Amniotic stem cell (primary cell): ENCODE measurements at regions not wholly inside any gene's neighbourhood (a gene's known extent, or its start where the extent isn't known, plus 50 kb on each side); places are given as distances from the start of the nearest gene placed in this dataset.
"Not testable (repeated sequence)": the region's sequence is repeated elsewhere in the genome, so short reads cannot be mapped to it uniquely, and the experiment has no call there.

Experiments
- DNase-seq: peaks from one replicate; lab custom pipeline; 2025; lab: John Stamatoyannopoulos, UW

GRCh38 chr12:123061441-123062205 lies 81.1 kb downstream of the ARL6IP4 start:
- DNase-seq: no peak

DNA sequence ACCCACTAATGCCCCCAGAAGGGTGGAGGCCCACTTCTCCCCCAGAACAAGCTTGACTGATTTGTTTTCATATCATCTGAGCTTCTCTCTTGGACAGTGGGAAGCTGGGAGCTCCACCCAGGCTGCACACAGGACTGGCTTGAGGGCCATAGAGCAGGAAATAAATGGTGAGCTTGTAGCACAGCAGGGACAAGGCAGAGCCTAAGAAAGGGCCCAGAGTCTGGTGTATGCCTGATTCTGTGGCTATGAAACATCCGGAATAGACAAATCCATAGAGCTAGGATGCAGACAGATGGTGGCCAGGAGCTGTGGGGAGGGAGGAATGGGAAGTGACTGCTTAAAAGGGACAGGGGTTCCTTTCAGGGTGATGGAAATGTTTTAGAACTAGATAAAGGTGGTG lies 79.0 kb downstream of the ARL6IP4 start:
- no peak for DNase-seq

DNA sequence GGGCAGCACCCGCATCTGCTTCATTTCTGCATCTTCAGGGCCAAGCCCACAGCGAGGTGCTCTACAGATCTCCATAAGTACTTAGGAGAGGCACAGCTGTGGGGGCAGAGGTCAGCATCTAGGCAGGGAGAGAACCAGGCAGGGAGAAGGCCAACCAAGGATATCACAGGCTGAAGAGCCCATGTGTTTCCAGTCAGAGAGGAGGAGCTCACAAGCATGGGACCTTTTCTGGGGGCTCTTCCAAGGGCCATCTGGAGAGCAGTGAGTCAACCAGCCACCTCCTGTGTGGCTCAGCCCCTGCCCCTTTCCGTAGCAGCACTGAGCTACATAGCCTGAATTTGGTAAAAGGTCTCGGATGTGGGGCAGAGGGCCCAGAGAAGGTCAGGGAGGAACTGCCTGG lies 78.5 kb downstream of the ARL6IP4 start:
- no peak for DNase-seq

DNA sequence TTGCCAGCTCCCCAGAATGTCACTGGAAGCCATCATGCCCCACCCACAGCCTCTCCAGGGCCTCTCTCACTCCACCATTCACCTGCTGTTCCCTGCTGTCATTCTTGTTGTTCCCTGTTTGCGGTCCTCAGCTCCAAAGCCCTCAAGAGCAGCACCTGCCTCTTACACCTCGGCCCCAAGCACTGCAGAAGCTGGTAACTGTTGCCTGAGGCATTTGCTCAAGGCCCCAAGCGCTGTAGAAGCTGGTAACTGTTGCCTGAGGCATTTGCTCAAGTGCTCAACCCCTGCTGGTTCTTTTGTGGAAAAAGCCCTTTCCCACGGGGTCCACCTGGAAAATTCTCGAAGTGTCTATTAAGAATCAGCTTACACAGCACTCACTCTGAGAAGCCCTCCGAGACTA lies 78.0 kb downstream of the ARL6IP4 start:
- no peak for DNase-seq

DNA sequence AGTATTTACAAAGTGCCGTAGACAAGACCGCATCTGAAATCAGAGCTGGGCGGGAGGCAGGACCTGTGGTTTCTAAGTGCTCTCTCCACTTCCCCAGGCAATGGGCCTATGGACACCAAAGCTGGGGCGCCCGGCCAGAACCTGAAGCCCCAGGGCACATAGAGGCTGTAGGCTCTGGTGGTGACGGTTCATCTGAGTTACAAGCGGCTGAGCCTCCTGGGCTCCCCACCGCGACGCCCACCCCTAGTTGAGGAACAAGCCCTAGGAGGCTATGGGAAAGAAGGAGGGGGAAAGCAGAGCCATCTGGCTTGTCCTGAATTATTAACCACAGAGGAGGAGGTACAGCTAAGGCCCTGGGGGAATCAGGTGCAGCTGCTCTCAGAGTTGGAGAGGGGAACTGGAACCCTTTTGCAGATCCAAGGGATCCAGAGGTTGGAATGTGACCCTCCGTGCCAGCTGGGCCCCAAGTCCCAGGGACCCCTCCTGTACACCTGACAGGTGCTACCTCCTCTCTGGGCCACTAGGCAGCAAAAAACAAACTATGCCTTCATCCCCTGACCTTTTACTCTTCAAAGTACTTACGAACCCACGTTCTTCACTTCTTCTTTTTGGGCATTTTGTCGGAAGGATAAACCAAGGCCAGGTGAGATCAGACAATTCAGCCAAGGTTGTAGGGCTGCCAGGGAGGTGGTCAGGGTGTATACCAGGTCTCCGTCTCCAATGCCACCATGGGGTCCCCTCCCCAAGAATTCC lies 77.2 kb downstream of the ARL6IP4 start:
- no peak for DNase-seq

DNA sequence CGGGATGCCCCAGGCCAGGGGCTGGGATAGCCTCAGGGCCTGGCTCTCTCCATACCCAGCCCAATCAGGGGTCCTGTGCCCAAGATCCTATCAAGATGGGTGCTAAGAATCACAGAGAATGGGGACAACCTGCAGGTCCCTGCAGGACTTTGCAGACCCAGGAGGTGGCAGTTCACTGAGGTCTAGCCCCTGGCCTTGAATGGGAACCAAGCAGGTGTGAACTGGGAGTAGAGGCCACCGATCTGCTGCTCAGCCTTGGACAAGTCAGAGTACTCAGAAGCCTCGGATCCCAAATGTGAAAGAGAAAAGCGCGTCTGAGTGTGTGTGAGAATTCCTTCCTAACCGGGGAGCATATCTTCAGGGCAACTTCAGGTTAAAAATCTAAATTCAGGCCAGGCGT lies 76.2 kb downstream of the ARL6IP4 start:
- DNase-seq: no peak

GRCh38 chr12:123056053-123056452 lies 75.6 kb downstream of the ARL6IP4 start:
- DNase-seq: no peak

DNA sequence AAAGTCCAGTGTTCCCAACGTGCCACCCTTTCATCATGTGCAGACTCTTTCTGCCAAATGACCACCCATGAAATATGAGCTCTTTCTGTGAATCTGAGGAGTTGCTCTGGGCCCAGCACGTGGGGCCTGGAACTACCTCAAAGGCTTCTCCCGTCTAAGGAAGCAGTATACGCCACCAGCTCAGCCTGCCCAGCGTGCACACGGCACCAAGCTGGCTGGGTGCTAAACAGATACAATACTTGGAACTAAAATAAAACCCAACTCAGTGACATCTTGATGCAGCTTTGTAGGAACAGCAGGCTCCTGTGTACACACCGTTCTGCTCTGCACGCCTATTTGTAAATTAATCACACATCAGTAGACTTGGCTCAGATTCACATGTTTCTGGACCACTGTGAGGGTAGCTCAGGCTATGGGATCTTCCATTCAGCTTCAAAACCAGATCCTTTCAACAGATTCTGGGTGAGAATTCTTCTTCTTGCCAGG lies 74.8 kb downstream of the ARL6IP4 start:
- DNase-seq: no peak

DNA sequence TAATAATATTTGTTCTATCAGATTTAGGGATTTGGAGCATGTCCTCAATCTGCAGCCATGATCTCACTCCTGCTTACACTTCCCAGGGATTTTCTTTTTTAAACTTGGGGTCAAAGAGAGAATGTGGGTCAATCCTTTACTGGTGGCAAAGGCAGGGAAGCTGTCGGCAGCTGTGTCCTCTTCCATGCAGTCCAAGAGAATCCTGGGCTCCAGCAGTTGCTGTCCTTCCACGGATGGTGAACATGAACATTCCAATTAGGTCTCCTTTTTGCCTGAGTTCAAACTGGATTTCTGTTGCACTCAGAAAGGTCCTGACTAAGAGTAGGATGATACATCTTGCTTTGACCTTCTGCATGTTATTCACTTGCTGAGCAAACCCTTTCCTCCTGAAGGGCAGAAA lies 73.9 kb downstream of the ARL6IP4 start:
- no peak for DNase-seq

- DNase-seq: no peak
These were observed 71.1 kb downstream of the ARL6IP4 start for GRCh38 chr12:123051556-123051955.

DNA sequence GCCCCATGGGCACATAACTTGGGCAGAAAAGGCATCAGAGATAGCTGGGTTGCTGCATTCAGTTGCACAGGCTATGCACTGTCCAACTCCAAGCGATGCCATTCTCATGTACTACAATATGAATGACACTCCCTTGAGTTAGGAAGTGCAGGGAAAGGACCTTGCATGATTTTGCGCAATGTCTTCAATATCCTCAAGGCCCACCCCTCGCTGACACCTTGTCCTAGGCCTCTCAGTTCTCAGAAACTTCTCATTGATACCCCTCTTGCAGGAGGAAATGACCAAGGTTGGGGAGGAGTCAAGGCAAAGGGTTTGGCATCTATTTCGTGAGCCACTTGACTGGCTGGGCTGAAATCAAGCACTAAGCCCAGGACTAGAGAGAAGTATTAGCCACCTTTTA lies 70.4 kb downstream of the ARL6IP4 start:
- DNase-seq: no peak

DNA sequence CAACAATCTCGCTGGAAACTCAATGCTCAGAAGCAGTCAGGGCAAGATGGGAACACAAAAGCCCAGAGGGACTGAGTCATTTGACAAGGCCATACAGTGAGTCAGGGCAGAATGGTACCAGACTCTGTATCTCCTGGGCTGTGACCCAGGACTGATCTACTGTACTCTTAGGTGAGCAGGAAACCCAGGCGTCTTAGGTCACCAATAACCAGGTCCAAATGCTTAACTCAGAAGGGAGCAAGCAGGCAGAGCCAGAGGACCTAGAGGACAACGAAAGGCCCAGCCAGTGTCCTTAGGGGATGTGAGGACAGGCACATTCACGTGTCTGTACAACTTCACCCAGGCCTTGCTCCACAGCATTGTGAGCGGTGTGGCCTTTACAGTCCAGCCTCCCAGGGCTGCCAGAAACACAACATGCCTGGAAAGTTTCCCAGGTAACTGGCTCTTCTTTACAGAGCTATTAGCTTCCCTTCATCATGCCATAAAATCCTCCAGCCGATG lies 69.9 kb downstream of the ARL6IP4 start:
- no peak for DNase-seq

- DNase-seq: no peak
These were observed 69.1 kb downstream of the ARL6IP4 start for GRCh38 chr12:123049398-123050240.

DNA sequence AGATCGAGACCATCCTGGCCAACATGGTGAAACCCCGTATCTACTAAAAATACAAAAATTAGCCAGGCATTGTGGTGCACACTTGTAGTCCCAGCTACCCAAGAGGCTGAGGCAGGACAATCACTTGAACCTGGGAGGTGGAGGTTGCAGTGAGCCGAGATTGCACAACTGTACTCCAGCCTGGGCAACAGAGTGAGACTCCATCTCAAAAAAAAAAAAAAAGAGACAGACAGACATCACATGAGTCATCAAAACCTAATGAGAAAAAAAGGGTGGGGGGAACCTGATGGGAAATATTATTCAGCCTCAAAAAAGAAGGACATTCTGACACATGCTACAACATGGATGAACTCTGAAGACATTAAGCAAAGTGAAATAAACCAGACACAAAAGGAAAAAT lies 67.4 kb downstream of the ARL6IP4 start:
- DNase-seq: not testable (repeated sequence)

DNA sequence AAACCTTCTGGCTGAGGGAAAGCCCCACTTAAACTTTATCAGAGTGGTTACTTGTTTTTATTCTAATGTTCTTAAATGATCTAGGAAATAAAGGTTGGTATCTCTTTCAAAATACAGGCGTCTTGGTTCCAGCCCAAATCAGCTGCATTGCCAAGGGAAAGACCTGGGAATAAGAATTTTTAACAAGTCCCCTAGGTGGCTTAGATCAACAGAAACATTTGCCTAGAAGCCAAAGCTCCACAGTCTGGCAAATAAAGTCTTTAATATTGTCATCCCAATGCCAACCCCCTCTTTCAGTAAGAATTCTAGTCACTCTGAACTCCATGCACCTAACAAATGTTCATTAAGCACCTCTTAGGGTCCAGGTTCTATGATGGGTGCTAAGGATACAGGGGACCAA lies 66.8 kb downstream of the ARL6IP4 start:
- no peak for DNase-seq

GRCh38 chr12:123046431-123046830 lies 66.0 kb downstream of the ARL6IP4 start:
- DNase-seq: no peak

DNA sequence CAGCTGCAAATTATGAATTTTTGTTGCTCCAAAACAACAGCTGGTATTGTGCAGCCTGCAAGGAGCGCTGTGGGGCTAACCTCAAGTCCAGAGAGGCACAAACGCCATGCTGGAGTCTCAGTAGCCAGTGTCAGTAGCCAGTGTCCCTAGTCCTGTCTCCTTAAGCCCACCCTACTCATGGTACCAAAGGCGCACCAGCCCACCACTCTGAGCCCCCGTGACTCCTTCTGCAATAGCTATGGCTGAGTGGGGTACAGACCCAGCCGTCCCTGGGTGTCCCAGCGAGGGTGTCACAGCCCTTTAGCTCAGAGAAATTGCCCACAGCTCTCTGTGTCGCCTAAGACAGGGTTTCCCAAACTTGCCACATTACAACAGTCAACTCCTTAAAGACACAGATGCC lies 65.2 kb downstream of the ARL6IP4 start:
- DNase-seq: no peak

DNA sequence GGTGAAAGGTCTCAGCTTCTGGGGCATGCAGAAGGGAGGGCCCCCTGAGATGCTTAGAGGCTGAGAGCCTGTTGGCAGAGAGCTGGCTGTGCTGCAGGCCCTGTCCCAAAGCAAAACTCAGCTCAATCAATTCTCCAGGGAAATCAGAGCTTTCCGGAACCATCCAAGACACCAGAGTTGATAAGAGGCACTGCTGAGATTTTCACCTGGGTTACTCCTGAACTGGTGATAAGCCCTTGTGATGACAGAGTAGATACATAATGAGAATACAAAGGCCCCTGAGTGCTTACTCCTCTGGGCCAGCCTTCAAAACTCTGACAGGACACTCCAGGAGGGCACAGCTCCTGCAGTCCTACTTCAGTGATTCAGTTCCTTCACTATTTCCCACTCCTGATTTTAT lies 63.9 kb downstream of the ARL6IP4 start:
- no peak for DNase-seq

DNA sequence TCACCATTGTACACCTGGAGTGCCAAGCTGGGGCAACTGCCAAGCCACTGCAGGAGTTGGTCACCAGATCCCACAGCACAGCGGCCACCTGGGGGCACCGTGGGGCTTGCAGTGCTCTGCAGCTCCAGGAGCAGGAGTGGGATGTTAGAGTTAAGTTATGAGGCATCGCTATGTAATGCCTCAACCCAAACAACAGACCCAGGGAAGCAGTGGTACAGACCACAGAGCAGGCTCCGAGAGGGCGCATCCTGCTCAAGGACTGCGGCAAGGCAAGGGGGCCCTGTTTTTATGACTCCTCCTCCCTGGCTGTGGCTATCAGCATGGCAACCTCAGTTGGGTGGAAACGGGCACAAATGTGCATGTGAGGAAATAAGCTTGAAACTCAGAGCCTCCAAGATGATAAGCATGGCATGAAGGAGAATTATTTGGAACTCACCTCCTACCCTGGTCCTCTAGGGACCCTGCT lies 63.1 kb downstream of the ARL6IP4 start:
- DNase-seq: peak; percentile 94

GRCh38 chr12:123042833-123043232 lies 62.4 kb downstream of the ARL6IP4 start:
- no peak for DNase-seq

- DNase-seq: no peak
These were observed 61.6 kb downstream of the ARL6IP4 start for GRCh38 chr12:123041811-123042655.
